MCF 10A (cell line): ENCODE measurements at regions not wholly inside any gene's neighbourhood (a gene's known extent, or its start where the extent isn't known, plus 50 kb on each side); places are given as distances from the start of the nearest gene placed in this dataset.

ENCODE experiments used
- BruUV-seq: library from RNA; stranded (reverse); fragments of 400-500 nt; replicated peaks from 2 replicates; lab custom pipeline; 2021; lab: Mats Ljungman, UMichigan
- CTCF ChIA-PET: fragments of 300-600 bp; sonication (Branson Sonifier 250); formaldehyde crosslinking; extraction: SDS; loops from one replicate; lab custom pipeline; 2021; ENCODE audit warnings: antibody characterized with exemption, inconsistent platforms; lab: Yijun Ruan, JAX
- POLR2A ChIA-PET: fragments of 300-600, 350-650 bp; sonication (Branson Sonifier 250); formaldehyde crosslinking; extraction: SDS; loops from one replicate; lab custom pipeline; 2020; ENCODE audit warnings: antibody characterized with exemption, inconsistent platforms; lab: Yijun Ruan, JAX
- DNase-seq: peaks from one replicate; pipeline ENCODE4 v3.0.0-alpha.2; 2018; ENCODE audit not compliant: unreplicated experiment
- H3K27ac Mint-ChIP-seq: one replicate; pipeline ENCODE4 v1.8.0; 2022; ENCODE audit warnings: mild to moderate bottlenecking, low read depth, mixed read lengths; ENCODE audit not compliant: unreplicated experiment
- H3K27me3 Mint-ChIP-seq: one replicate; pipeline ENCODE4 v1.8.0; 2022; ENCODE audit warnings: mixed read lengths; ENCODE audit not compliant: insufficient read depth, unreplicated experiment
- H3K36me3 Mint-ChIP-seq: one replicate; pipeline ENCODE4 v1.8.0; 2022; ENCODE audit warnings: mild to moderate bottlenecking, moderate library complexity, mixed read lengths; ENCODE audit not compliant: insufficient read depth, unreplicated experiment
- H3K4me1 Mint-ChIP-seq: one replicate; pipeline ENCODE4 v1.8.0; 2022; ENCODE audit warnings: mixed read lengths; ENCODE audit not compliant: insufficient read depth, unreplicated experiment
- H3K4me3 Mint-ChIP-seq: one replicate; pipeline ENCODE4 v1.8.0; 2022; ENCODE audit warnings: mild to moderate bottlenecking, moderate library complexity, mixed read lengths; ENCODE audit not compliant: unreplicated experiment
- H3K9me3 Mint-ChIP-seq: one replicate; pipeline ENCODE4 v1.8.0; 2022; ENCODE audit warnings: mixed read lengths; ENCODE audit not compliant: unreplicated experiment
- CTCF ChIP-seq: fragments of 200-600 bp; IDR thresholded peaks from one replicate; pipeline ENCODE4 v1.8.0; 2022; ENCODE audit warnings: antibody characterized with exemption, mild to moderate bottlenecking; ENCODE audit not compliant: unreplicated experiment
- intact Hi-C: fragments of 100-400 bp; cut with micrococcal nuclease; formaldehyde crosslinking; loops from 2 replicates; pipeline ENCODE4 v1.14.1; 2022

- H3K36me3 Mint-ChIP-seq = no peaks in the 10 kb centered on the region
- H3K4me1 Mint-ChIP-seq = no peaks in the 10 kb centered on the region
- intact Hi-C loops = no loop called here
- CTCF ChIA-PET = no interaction called here
- no peaks in the 10 kb centered on the region for H3K27me3 Mint-ChIP-seq
- no peak overlapping the region for H3K4me3 Mint-ChIP-seq
- BruUV-seq = no TSS peak
- POLR2A ChIA-PET = interaction anchor here (0.7 kb wide), 1 partner anchor 336 kb away, joined by 3 read pairs; no protein-coding TSS in a partner anchor
- no peaks in the 10 kb centered on the region for H3K9me3 Mint-ChIP-seq
- TF ChIP-seq CTCF = no peak
- no peak overlapping the region for H3K27ac Mint-ChIP-seq
- DNase-seq = no peak
These were observed 544.6 kb downstream of the SLITRK6 start for GRCh38 chr13:85254641-85255040.

GRCh38 chr13:85249151-85249550 lies 550.1 kb downstream of the SLITRK6 start:
- Mint-ChIP-seq H3K4me1 (no peaks in the 10 kb centered on the region), H3K27ac (no peak overlapping the region), H3K9me3 (no peaks in the 10 kb centered on the region), H3K4me3 (no peak overlapping the region), H3K27me3 (no peaks in the 10 kb centered on the region), H3K36me3 (no peaks in the 10 kb centered on the region)
- DNase-seq = no peak
- BruUV-seq = no TSS peak
- intact Hi-C loops = no loop called here
- CTCF ChIA-PET = no interaction called here
- POLR2A ChIA-PET = no interaction called here
- no peak for TF ChIP-seq CTCF

DNA sequence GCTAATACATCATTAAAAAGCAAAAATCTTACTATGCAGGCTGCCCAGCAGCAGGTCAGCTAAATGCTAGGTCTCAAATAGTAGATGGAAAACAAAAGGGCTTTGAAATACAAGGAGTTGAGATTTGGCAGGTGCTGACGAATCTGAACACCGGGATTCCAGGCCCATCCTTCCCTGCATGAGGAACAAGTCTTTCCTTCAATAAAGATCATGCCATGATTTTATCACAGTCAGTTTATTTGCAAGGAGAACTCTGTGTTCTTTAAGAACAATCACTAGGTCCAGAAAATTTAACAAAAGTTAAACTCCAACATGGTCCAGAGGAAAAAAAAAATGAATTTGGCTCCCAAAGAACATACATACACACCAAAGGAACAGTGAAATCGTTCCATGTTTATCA lies 551.4 kb downstream of the SLITRK6 start:
- Mint-ChIP-seq H3K36me3 (no peaks in the 10 kb centered on the region), H3K27ac (no peak overlapping the region), H3K27me3 (no peaks in the 10 kb centered on the region), H3K4me1 (no peaks in the 10 kb centered on the region), H3K9me3 (no peaks in the 10 kb centered on the region), H3K4me3 (no peak overlapping the region)
- intact Hi-C loops = no loop called here
- ChIA-PET POLR2A (no interaction called here), CTCF (no interaction called here)
- no peak for DNase-seq
- no TSS peak for BruUV-seq
- TF ChIP-seq CTCF = no peak

DNA sequence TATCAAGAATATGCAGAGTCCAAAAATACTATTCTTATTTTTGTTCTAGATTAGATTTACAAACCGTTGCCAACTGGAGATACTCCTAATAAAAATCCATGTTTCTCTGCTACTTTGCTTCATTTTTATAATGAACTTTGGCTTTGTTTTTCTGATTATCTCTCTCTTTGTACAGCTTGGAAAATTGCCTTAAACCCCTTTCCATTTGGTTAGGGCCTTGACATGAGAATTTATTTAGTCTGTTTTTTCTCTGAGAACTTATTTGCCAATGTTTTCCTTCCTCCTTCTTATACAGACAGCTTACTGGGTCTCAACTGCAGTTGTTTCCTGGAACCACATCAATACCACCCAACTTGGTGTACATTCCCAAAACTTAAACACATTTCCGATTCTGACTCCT lies 555.4 kb downstream of the SLITRK6 start:
- Mint-ChIP-seq H3K27me3 (no peaks in the 10 kb centered on the region), H3K36me3 (no peaks in the 10 kb centered on the region), H3K4me3 (no peak overlapping the region), H3K9me3 (no peaks in the 10 kb centered on the region), H3K27ac (no peak overlapping the region), H3K4me1 (peaks cover 18% of the 10 kb centered on the region)
- no peak for DNase-seq
- intact Hi-C loops = no loop called here
- no TSS peak for BruUV-seq
- no peak for TF ChIP-seq CTCF
- POLR2A ChIA-PET = no interaction called here
- CTCF ChIA-PET = interaction anchor here (1.0 kb wide), 1 partner anchor 555 kb away, joined by 3 read pairs; the partner anchor contains the start of gene SLITRK6
